ENCODE measurements at regions not wholly inside any gene's neighbourhood (a gene's known extent, or its start where the extent isn't known, plus 50 kb on each side); places are given as distances from the start of the nearest gene placed in this dataset.

GRCh38 chr5:158268286-158268685 lies 409.3 kb upstream of the CLINT1 start:
- TF ChIP-seq YBX1 (IDR thresholded peaks at IDR 0.05), result no peak
- TF ChIP-seq CTCF (IDR thresholded peaks at IDR 0.05 in 2 of 3, conservative IDR thresholded peaks at IDR 0.05 in 1 of 3; ENCODE audit: control insufficient read depth in 2 of 3, extremely low read depth in 1 of 3, insufficient read depth in 1 of 3, low read depth in 3 of 3, low read length in 3 of 3), result no peak
- no peak for TF ChIP-seq ASH2L (IDR thresholded peaks at IDR 0.05; ENCODE audit: borderline replicate concordance, low read depth)
- no peak for TF ChIP-seq TCF12 (IDR thresholded peaks at IDR 0.05; ENCODE audit: low read depth, low read length)
- TF ChIP-seq ZBED1 (IDR thresholded peaks at IDR 0.05; ENCODE audit: borderline replicate concordance), result no peak
- no peak for TF ChIP-seq POLR2AphosphoS5 (IDR thresholded peaks at IDR 0.05; ENCODE audit: low read length)
- TF ChIP-seq ZNF217 (IDR thresholded peaks at IDR 0.05), result no peak
- TF ChIP-seq MAX (IDR thresholded peaks at IDR 0.05; ENCODE audit: low read depth, low read length), result no peak
- no peak for TF ChIP-seq KAT2A (conservative IDR thresholded peaks at IDR 0.05; ENCODE audit: control insufficient read depth, low read depth, low read length)
- TF ChIP-seq EP300 (IDR thresholded peaks at IDR 0.05; ENCODE audit: borderline replicate concordance in 1 of 2, control insufficient read depth in 1 of 2, low read depth in 2 of 2, low read length in 2 of 2), result no peak
- no peak for TF ChIP-seq FOXM1 (IDR thresholded peaks at IDR 0.05; ENCODE audit: low read depth, low read length)
- no peak for TF ChIP-seq CBX3 (IDR thresholded peaks at IDR 0.05; ENCODE audit: borderline replicate concordance, low read depth)
